H9 (cell line): ENCODE measurements at regions not wholly inside any gene's neighbourhood (a gene's known extent, or its start where the extent isn't known, plus 50 kb on each side); places are given as distances from the start of the nearest gene placed in this dataset.
A peak's percentile ranks its signal among the peaks of the same experiment; 100 is the strongest.

ENCODE experiments used
- DNase-seq: peaks from one replicate; pipeline ENCODE4 v3.0.0-alpha.2; 2017
- H2AFZ ChIP-seq: one replicate; pipeline ENCODE4 v1.6.1; 2013; ENCODE audit warnings: mild to moderate bottlenecking, low read length, control low read depth, moderate library complexity
- H2AK5ac ChIP-seq: 2 replicates; pipeline ENCODE4 v1.6.1; 2013; ENCODE audit warnings: low read length, control low read depth, mixed read lengths; ENCODE audit not compliant: insufficient read length
- H2BK120ac ChIP-seq: one replicate; pipeline ENCODE4 v1.6.1; 2013; ENCODE audit warnings: low read depth, mild to moderate bottlenecking, low read length, control low read depth, inconsistent platforms; ENCODE audit not compliant: poor library complexity, severe bottlenecking
- H2BK12ac ChIP-seq: 2 replicates; pipeline ENCODE4 v1.6.1; 2013; ENCODE audit warnings: low read length, control low read depth, mixed read lengths, low read depth; ENCODE audit not compliant: insufficient read length
- H2BK15ac ChIP-seq: 2 replicates; pipeline ENCODE4 v1.6.1; 2013; ENCODE audit warnings: low read depth, low read length, control low read depth
- H2BK20ac ChIP-seq: one replicate; pipeline ENCODE4 v1.6.1; 2013; ENCODE audit warnings: low read depth, mild to moderate bottlenecking, low read length, control low read depth, inconsistent platforms; ENCODE audit not compliant: poor library complexity, severe bottlenecking
- H2BK5ac ChIP-seq: 2 replicates; pipeline ENCODE4 v1.6.1; 2013; ENCODE audit warnings: low read length, control low read depth, mixed read lengths; ENCODE audit not compliant: insufficient read length
- H3K14ac ChIP-seq: 2 replicates; pipeline ENCODE4 v1.6.1; 2013; ENCODE audit warnings: low read length, control low read depth; ENCODE audit not compliant: insufficient read depth
- H3K18ac ChIP-seq: 2 replicates; pipeline ENCODE4 v1.6.1; 2013; ENCODE audit warnings: low read depth, mild to moderate bottlenecking, mixed read lengths, low read length, control low read depth; ENCODE audit not compliant: insufficient read length
- H3K23ac ChIP-seq: 2 replicates; pipeline ENCODE4 v1.6.1; 2013; ENCODE audit warnings: low read length, control low read depth, mixed read lengths, low read depth; ENCODE audit not compliant: insufficient read length
- H3K23me2 ChIP-seq: 2 replicates; pipeline ENCODE4 v1.6.1; 2013; ENCODE audit warnings: low read depth, mild to moderate bottlenecking, mixed read lengths, low read length, control low read depth; ENCODE audit not compliant: insufficient read length, poor library complexity, severe bottlenecking
- H3K27ac ChIP-seq: 2 replicates; pipeline ENCODE4 v1.5.1; 2013; ENCODE audit warnings: low read length, control low read depth, mixed read lengths, low read depth; ENCODE audit not compliant: insufficient read length
- H3K27me3 ChIP-seq: 2 replicates; pipeline ENCODE4 v1.6.1; 2013; ENCODE audit warnings: low read length, control low read depth, inconsistent platforms; ENCODE audit not compliant: insufficient read depth
- H3K4ac ChIP-seq: 2 replicates; pipeline ENCODE4 v1.6.1; 2013; ENCODE audit warnings: low read depth, mild to moderate bottlenecking, control low read depth, inconsistent platforms, low read length, moderate library complexity
- H3K4me1 ChIP-seq: 2 replicates; pipeline ENCODE4 v1.6.1; 2013; ENCODE audit warnings: low read length, control low read depth, inconsistent platforms; ENCODE audit not compliant: insufficient read depth
- H3K4me2 ChIP-seq: 2 replicates; pipeline ENCODE4 v1.6.1; 2013; ENCODE audit warnings: low read length, control low read depth, mixed read lengths; ENCODE audit not compliant: insufficient read length, insufficient read depth
- H3K56ac ChIP-seq: 2 replicates; pipeline ENCODE4 v1.6.1; 2013; ENCODE audit warnings: low read depth, mild to moderate bottlenecking, mixed read lengths, low read length, control low read depth; ENCODE audit not compliant: insufficient read length
- H3K79me1 ChIP-seq: 2 replicates; pipeline ENCODE4 v1.6.1; 2013; ENCODE audit warnings: low read depth, mild to moderate bottlenecking, moderate library complexity, low read length, control low read depth, inconsistent platforms; ENCODE audit not compliant: insufficient read depth, poor library complexity, severe bottlenecking
- H3K79me2 ChIP-seq: 2 replicates; pipeline ENCODE4 v1.6.1; 2013; ENCODE audit warnings: low read length, control low read depth, inconsistent platforms; ENCODE audit not compliant: insufficient read depth
- H3K9ac ChIP-seq: 2 replicates; pipeline ENCODE4 v1.6.1; 2013; ENCODE audit warnings: low read length, control low read depth, mixed read lengths; ENCODE audit not compliant: insufficient read length; ENCODE audit errors: extremely low read depth
- H3K9me3 ChIP-seq: one replicate; pipeline ENCODE4 v1.6.1; 2013; ENCODE audit warnings: low read depth, low read length, inconsistent platforms; ENCODE audit not compliant: control insufficient read depth
- H3T11ph ChIP-seq: one replicate; pipeline ENCODE4 v1.6.1; 2013; ENCODE audit warnings: mild to moderate bottlenecking, low read length, control low read depth, inconsistent platforms
- H4K20me1 ChIP-seq: one replicate; pipeline ENCODE4 v1.6.1; 2013; ENCODE audit not compliant: control insufficient read depth, insufficient read length, insufficient read depth
- H4K5ac ChIP-seq: 2 replicates; pipeline ENCODE4 v1.6.1; 2013; ENCODE audit warnings: low read depth, mild to moderate bottlenecking, mixed read lengths, low read length, control low read depth; ENCODE audit not compliant: insufficient read length
- H4K8ac ChIP-seq: replicated peaks from 2 replicates; pipeline ENCODE4 v1.6.1; 2013; ENCODE audit warnings: low read length, control low read depth, mixed read lengths, low read depth; ENCODE audit not compliant: insufficient read length
- H4K91ac ChIP-seq: 2 replicates; pipeline ENCODE4 v1.6.1; 2013; ENCODE audit warnings: low read depth, mild to moderate bottlenecking, moderate library complexity, mixed read lengths, low read length, control low read depth; ENCODE audit not compliant: insufficient read length
- H3K27ac Mint-ChIP-seq, 3 experiments: 2 replicates in 2 of 3; 3 replicates in 1 of 3; pipeline ENCODE4 v1.8.0; 2020 to 2021; ENCODE audit warnings: mixed read lengths in 3 of 3, mild to moderate bottlenecking in 1 of 3, moderate library complexity in 1 of 3
- H3K27me3 Mint-ChIP-seq: 2 replicates; pipeline ENCODE4 v1.8.0; 2021; ENCODE audit warnings: low read depth, mild to moderate bottlenecking, moderate library complexity, mixed read lengths
- H3K36me3 Mint-ChIP-seq, 3 experiments: 2 replicates in 2 of 3; 3 replicates in 1 of 3; pipeline ENCODE4 v1.8.0; 2020 to 2021; ENCODE audit warnings: low read depth in 3 of 3, mixed read lengths in 3 of 3; ENCODE audit not compliant: insufficient read depth in 1 of 3
- H3K4me1 Mint-ChIP-seq, 2 experiments: 2 replicates each; pipeline ENCODE4 v1.8.0; 2020; ENCODE audit warnings: mixed read lengths in 2 of 2
- H3K4me3 Mint-ChIP-seq, 2 experiments: 2 replicates in 1 of 2; 3 replicates in 1 of 2; pipeline ENCODE4 v1.8.0; 2020 to 2021; ENCODE audit warnings: mild to moderate bottlenecking in 2 of 2, mixed read lengths in 2 of 2, moderate library complexity in 1 of 2
- H3K9me3 Mint-ChIP-seq, 2 experiments: 2 replicates in 1 of 2; 3 replicates in 1 of 2; pipeline ENCODE4 v1.8.0; 2020; ENCODE audit warnings: mild to moderate bottlenecking in 2 of 2, mixed read lengths in 2 of 2, moderate library complexity in 1 of 2
- CTCF ChIP-seq: fragments of 200-600 bp; sonication (generic); conservative IDR thresholded peaks from 3 replicates; pipeline ENCODE4 v1.8.0; 2021; ENCODE audit warnings: antibody characterized with exemption, mild to moderate bottlenecking
- WGBS: extraction: QIAGEN DNeasy Blood & Tissue Kit; methylation state at CpG from one replicate; pipeline ENCODE4 v1.1.7; 2013; ENCODE audit warnings: missing lambda C conversion rate, low lambda C conversion rate, mixed read lengths; ENCODE audit not compliant: insufficient read length; ENCODE audit errors: extremely low coverage; 5-methylcytosine and 5-hydroxymethylcytosine counted together

- no CpG with 5 or more reads among the region's 8 CpGs for WGBS
- no peak overlapping the region for H2BK15ac ChIP-seq
- no peak for DNase-seq
- H3K4me1 Mint-ChIP-seq, result peaks cover 46 to 48% of the 10 kb centered on the region in 2 experiments
- H3K27me3 ChIP-seq, result no peaks in the 10 kb centered on the region
- peaks cover 12 to 13% of the 10 kb centered on the region in 2 experiments for H3K9me3 Mint-ChIP-seq
- H4K8ac ChIP-seq, result no peak overlapping the region
- no peak for TF ChIP-seq CTCF
- H4K20me1 ChIP-seq, result no peaks in the 10 kb centered on the region
- no peak overlapping the region for H2BK20ac ChIP-seq
- peaks cover 16% of the 10 kb centered on the region for H3K27me3 Mint-ChIP-seq
- H3K4me1 ChIP-seq, result peaks cover 12% of the 10 kb centered on the region
- H2AFZ ChIP-seq, result no peak overlapping the region
- H3K27ac ChIP-seq, result no peak overlapping the region
- H3K56ac ChIP-seq, result no peak overlapping the region
- no peak overlapping the region for H3K4me3 Mint-ChIP-seq
- H3K27ac Mint-ChIP-seq, result peak overlapping the region in 2 of 3 experiments; percentile 51 to 93; a peak in 3 of 7 replicates
- H3K14ac ChIP-seq, result peak overlapping the region; percentile 52; the same call in 1 of the 2 replicates
- no peak overlapping the region for H3K4me2 ChIP-seq
- peak overlapping the region; percentile 7 for H3K18ac ChIP-seq
- H4K91ac ChIP-seq, result no peak overlapping the region
- no peak overlapping the region for H4K5ac ChIP-seq
- H3K23me2 ChIP-seq, result no peaks in the 10 kb centered on the region
- no peak overlapping the region for H2BK5ac ChIP-seq
- no peaks in the 10 kb centered on the region for H3K79me1 ChIP-seq
- no peak overlapping the region for H2AK5ac ChIP-seq
- H3K4ac ChIP-seq, result no peak overlapping the region
- no peaks in the 10 kb centered on the region for H3K9me3 ChIP-seq
- H3K79me2 ChIP-seq, result no peaks in the 10 kb centered on the region
- H3K9ac ChIP-seq, result no peak overlapping the region
- no peak overlapping the region for H2BK120ac ChIP-seq
- H3K23ac ChIP-seq, result no peak overlapping the region
- H3K36me3 Mint-ChIP-seq, result peaks cover 5 to 15% (median 10%) of the 10 kb centered on the region in 3 experiments
- no peak overlapping the region for H2BK12ac ChIP-seq
- H3T11ph ChIP-seq, result no peak overlapping the region
Observed at GRCh38 chr16:86357950-86358349, 152.4 kb upstream of the FOXF1 start.
